ENCODE measurements at regions not wholly inside any gene's neighbourhood (a gene's known extent, or its start where the extent isn't known, plus 50 kb on each side); places are given as distances from the start of the nearest gene placed in this dataset.
A peak's percentile ranks its signal among the peaks of the same experiment; 100 is the strongest.
"Not testable (repeated sequence)": the region's sequence is repeated elsewhere in the genome, so short reads cannot be mapped to it uniquely, and the experiment has no call there.

GRCh38 chr1:38586993-38587646, 272.5 kb downstream of the RRAGC start:
- H3K4me3 ChIP-seq = no peak overlapping the region
- H3K27ac ChIP-seq = peak overlapping the region in 1 of 21 experiments; percentile 10

GRCh38 chr1:38585971-38586370, 273.6 kb downstream of the RRAGC start:
- Histone ChIP-seq H3K27ac (no peak overlapping the region), H3K4me3 (no peak overlapping the region)

- no peak overlapping the region for H3K4me3 ChIP-seq
Measured at GRCh38 chr1:38585460-38585859, 274.1 kb downstream of the RRAGC start.

GRCh38 chr1:38584448-38585355, 274.9 kb downstream of the RRAGC start:
- Histone ChIP-seq H3K4me3 (no peak overlapping the region), H3K27ac (no peak overlapping the region)

More at GRCh38 chr1:38585460-38585859, 274.1 kb downstream of the RRAGC start:
- no peak overlapping the region for H3K27ac ChIP-seq

- H3K4me3 ChIP-seq, H3K27ac ChIP-seq: not testable (repeated sequence)
Measured at GRCh38 chr1:38583287-38583686, 276.3 kb downstream of the RRAGC start.

GRCh38 chr1:38581396-38581795, 278.2 kb downstream of the RRAGC start:
- Histone ChIP-seq H3K4me3 (no peak overlapping the region), H3K27ac (no peak overlapping the region)

GRCh38 chr1:38580594-38580993, 279.0 kb downstream of the RRAGC start:
- Histone ChIP-seq H3K27ac (no peak overlapping the region), H3K4me3 (no peak overlapping the region)

GRCh38 chr1:38579056-38579455, 280.5 kb downstream of the RRAGC start:
- no peak overlapping the region for H3K4me3 ChIP-seq

GRCh38 chr1:38578271-38578951, 281.2 kb downstream of the RRAGC start:
- H3K4me3 ChIP-seq = peak overlapping the region in 5 of 7 experiments; percentile 2 to 29 (median 15)
- no peak overlapping the region for H3K27ac ChIP-seq

More at GRCh38 chr1:38579056-38579455, 280.5 kb downstream of the RRAGC start:
- H3K27ac ChIP-seq = no peak overlapping the region

GRCh38 chr1:38577937-38578270, 281.7 kb downstream of the RRAGC start:
- no peak overlapping the region for H3K27ac ChIP-seq
- H3K4me3 ChIP-seq = peak overlapping the region in 2 of 7 experiments; percentile 16 to 29

GRCh38 chr1:38577385-38577784, 282.2 kb downstream of the RRAGC start:
- Histone ChIP-seq H3K27ac (no peak overlapping the region), H3K4me3 (no peak overlapping the region)

- no peak overlapping the region for H3K4me3 ChIP-seq
- H3K27ac ChIP-seq = no peak overlapping the region
Measured at GRCh38 chr1:38576241-38576640, 283.3 kb downstream of the RRAGC start.

- H3K27ac ChIP-seq = no peak overlapping the region
- H3K4me3 ChIP-seq = no peak overlapping the region
Measured at GRCh38 chr1:38571726-38572125, 287.8 kb downstream of the RRAGC start.

- H3K4me3 ChIP-seq = no peak overlapping the region
- no peak overlapping the region for H3K27ac ChIP-seq
Measured at GRCh38 chr1:38570657-38570975, 289.0 kb downstream of the RRAGC start.

- Histone ChIP-seq H3K4me3 (no peak overlapping the region), H3K27ac (no peak overlapping the region)
Measured at GRCh38 chr1:38569932-38570656, 289.5 kb downstream of the RRAGC start.

GRCh38 chr1:38568061-38568857, 291.3 kb downstream of the RRAGC start:
- no peak overlapping the region for H3K4me3 ChIP-seq
- no peak overlapping the region for H3K27ac ChIP-seq

GRCh38 chr1:38567401-38567800, 292.2 kb downstream of the RRAGC start:
- H3K4me3 ChIP-seq = no peak overlapping the region
- no peak overlapping the region for H3K27ac ChIP-seq

- H3K4me3 ChIP-seq = no peak overlapping the region
Measured at GRCh38 chr1:38565020-38565491, 294.5 kb downstream of the RRAGC start.

More at GRCh38 chr1:38565020-38565491, 294.5 kb downstream of the RRAGC start:
- H3K27ac ChIP-seq = peak overlapping the region in 2 of 21 experiments; percentile 7 to 29
